Endothelial cell of umbilical vein (primary cell): ENCODE measurements at regions not wholly inside any gene's neighbourhood (a gene's known extent, or its start where the extent isn't known, plus 50 kb on each side); places are given as distances from the start of the nearest gene placed in this dataset.

Source experiments
- BruUV-seq: library from RNA; stranded (reverse); fragments of 400-500 nt; replicated peaks from 2 replicates; lab custom pipeline; 2021; lab: Mats Ljungman, UMichigan
- CTCF ChIA-PET: fragments of 300-600, 350-600 bp; sonication (Branson Sonifier 250); formaldehyde crosslinking; loops from one replicate; lab custom pipeline; 2021; ENCODE audit warnings: antibody characterized with exemption, inconsistent platforms; lab: Charles Lee
- POLR2A ChIA-PET: fragments of 300-600, 350-600 bp; sonication (Branson Sonifier 250); formaldehyde crosslinking; loops from one replicate; lab custom pipeline; 2021; ENCODE audit warnings: antibody characterized with exemption, inconsistent platforms; lab: Charles Lee
- DNase-seq: peaks from one replicate; pipeline ENCODE4 v3.0.0-alpha.2; 2011; ENCODE audit warnings: low read depth, low spot score
- FAIRE-seq: peaks from 2 replicates; lab custom pipeline; 2011; peaks lifted over from hg19 to GRCh38; lab: Jason Lieb, UNC
- H2AFZ ChIP-seq: 2 replicates; pipeline ENCODE4 v1.6.0; 2012; ENCODE audit warnings: low read depth, low read length, control low read depth, inconsistent platforms
- H3K27ac ChIP-seq: 2 replicates; pipeline ENCODE4 v1.5.1; 2011; ENCODE audit warnings: low read depth, mild to moderate bottlenecking, control low read depth, low read length, moderate library complexity; ENCODE audit not compliant: insufficient read depth
- H3K27me3 ChIP-seq, 2 experiments: 2 replicates each; pipeline versions ENCODE4 v1.6.0 to v1.6.1; 2011; ENCODE audit warnings: low read length in 2 of 2, mixed read lengths in 1 of 2; ENCODE audit not compliant: control insufficient read depth in 2 of 2, insufficient read depth in 2 of 2
- H3K36me3 ChIP-seq, 2 experiments: 2 replicates in 1 of 2; 3 replicates in 1 of 2; pipeline ENCODE4 v1.5.1; 2011; ENCODE audit warnings: low read length in 2 of 2, mild to moderate bottlenecking in 1 of 2, moderate library complexity in 1 of 2; ENCODE audit not compliant: control insufficient read depth in 2 of 2, insufficient read depth in 2 of 2; ENCODE audit errors: extremely low read depth in 1 of 2
- H3K4me1 ChIP-seq: 3 replicates; pipeline ENCODE4 v1.5.1; 2011; ENCODE audit warnings: mild to moderate bottlenecking, low read length; ENCODE audit not compliant: control insufficient read depth, insufficient read depth; ENCODE audit errors: extremely low read depth
- H3K4me2 ChIP-seq: 2 replicates; pipeline ENCODE4 v1.6.1; 2011; ENCODE audit warnings: low read length, control low read depth, mixed read lengths; ENCODE audit not compliant: insufficient read depth
- H3K4me3 ChIP-seq, 3 experiments: fragments of 200-600 bp in 1 of 3; sonication (generic), shearing (Covaris generic) in 1 of 3; replicated peaks in 1 of 3; 2 replicates each; pipeline ENCODE4 v1.5.1; 2011 to 2016; ENCODE audit warnings: control low read depth in 3 of 3, low read length in 3 of 3, mild to moderate bottlenecking in 2 of 3, inconsistent platforms in 1 of 3, low read depth in 1 of 3, moderate library complexity in 1 of 3; ENCODE audit not compliant: insufficient read depth in 1 of 3
- H3K79me2 ChIP-seq: 2 replicates; pipeline ENCODE4 v1.6.0; 2012; ENCODE audit warnings: low read length, inconsistent platforms; ENCODE audit not compliant: control insufficient read depth, insufficient read depth
- H3K9ac ChIP-seq: replicated peaks from 2 replicates; pipeline ENCODE3; 2011; ENCODE audit warnings: low read length, control low read depth; ENCODE audit not compliant: insufficient read depth; ENCODE audit errors: extremely low read depth
- H3K9me1 ChIP-seq: replicated peaks from 3 replicates; pipeline ENCODE4 v1.6.0; 2011; ENCODE audit warnings: mild to moderate bottlenecking, low read length; ENCODE audit not compliant: control insufficient read depth, insufficient read depth; ENCODE audit errors: extremely low read depth
- H3K9me3 ChIP-seq: replicated peaks from 2 replicates; pipeline ENCODE4 v1.5.1; 2012; ENCODE audit warnings: low read length, inconsistent platforms; ENCODE audit not compliant: control insufficient read depth, insufficient read depth
- H4K20me1 ChIP-seq: replicated peaks from 2 replicates; pipeline ENCODE3; 2011; ENCODE audit warnings: mild to moderate bottlenecking, low read length; ENCODE audit not compliant: control insufficient read depth, insufficient read depth; ENCODE audit errors: extremely low read depth
- CTCF ChIP-seq, 2 donors: IDR thresholded peaks; 1 replicate in 1 of 2; 2 replicates in 1 of 2; pipeline ENCODE4 v1.5.1; 2011; ENCODE audit warnings: low read length in 2 of 2, mild to moderate bottlenecking in 2 of 2, moderate library complexity in 2 of 2, control low read depth in 1 of 2, inconsistent platforms in 1 of 2, low read depth in 1 of 2; ENCODE audit not compliant: insufficient read depth in 1 of 2; ENCODE audit errors: extremely low read depth in 1 of 2
- EZH2 ChIP-seq: IDR thresholded peaks from 2 replicates; pipeline ENCODE4 v1.6.1; 2012; ENCODE audit warnings: borderline replicate concordance, low read depth, mild to moderate bottlenecking, moderate library complexity, low read length, inconsistent platforms; ENCODE audit not compliant: severe bottlenecking
- FOS ChIP-seq: IDR thresholded peaks from 2 replicates; pipeline ENCODE4 v1.6.1; 2011; ENCODE audit warnings: mild to moderate bottlenecking, low read length, moderate library complexity, borderline replicate concordance; ENCODE audit not compliant: insufficient read depth
- GATA2 ChIP-seq: IDR thresholded peaks from 2 replicates; pipeline ENCODE4 v1.7.0; 2011; ENCODE audit warnings: low read depth, mild to moderate bottlenecking, moderate library complexity, mixed read lengths, low read length; ENCODE audit not compliant: insufficient read length, insufficient read depth
- JUN ChIP-seq: IDR thresholded peaks from 2 replicates; pipeline ENCODE4 v1.6.1; 2011; ENCODE audit warnings: borderline replicate concordance, low read depth; ENCODE audit not compliant: insufficient read length, insufficient read depth
- MAX ChIP-seq: IDR thresholded peaks from 2 replicates; pipeline ENCODE4 v1.6.1; 2011; ENCODE audit not compliant: insufficient read depth, insufficient read length
- MYC ChIP-seq: IDR thresholded peaks from one replicate; pipeline ENCODE4 v1.6.1; 2011; ENCODE audit warnings: mild to moderate bottlenecking, low read depth, low read length
- POLR2A ChIP-seq: IDR thresholded peaks from 2 replicates; pipeline ENCODE4 v1.6.1; 2012; ENCODE audit warnings: low read depth, mild to moderate bottlenecking, control low read depth, low read length
- POLR2AphosphoS5 ChIP-seq: IDR thresholded peaks from 2 replicates; pipeline ENCODE4 v1.6.1; 2012; ENCODE audit warnings: low read depth, mild to moderate bottlenecking, control low read depth, low read length, moderate library complexity; ENCODE audit not compliant: insufficient read depth
- dilution Hi-C: fragments of 300-500 bp; cut with MboI; formaldehyde crosslinking; loops from one replicate; pipeline ENCODE4 v1.15.0; 2019; ENCODE audit warnings: low sequenced_read_pairs; ENCODE audit not compliant: extremely low pct_ligation_motif_present
- intact Hi-C: fragments of 100-400 bp; cut with micrococcal nuclease; formaldehyde crosslinking; loops from one replicate; pipeline ENCODE4 v1.10.0; 2022

GRCh38 chr15:69643476-69643875, 190.9 kb downstream of the RPLP1 start:
- H3K4me1 ChIP-seq, result no peaks in the 10 kb centered on the region
- DNase-seq (no peak), FAIRE-seq (no peak)
- H3K9me1 ChIP-seq, result no peaks in the 10 kb centered on the region
- H3K9ac ChIP-seq, result no peak overlapping the region
- TF ChIP-seq JUN, result no peak
- TF ChIP-seq MAX, result no peak
- TF ChIP-seq POLR2AphosphoS5, result no peak
- TF ChIP-seq CTCF (IDR thresholded peaks at IDR 0.05; ENCODE audit: extremely low read depth in 1 of 2, insufficient read depth in 1 of 2, low read depth in 1 of 2, low read length in 2 of 2), result no peak
- no peak for TF ChIP-seq MYC
- no peak for TF ChIP-seq EZH2
- TF ChIP-seq GATA2, result no peak
- no peak for TF ChIP-seq FOS
- no peak for TF ChIP-seq POLR2A
- dilution Hi-C loops, result no loop called here
- no peaks in the 10 kb centered on the region for H3K79me2 ChIP-seq
- no peak overlapping the region for H2AFZ ChIP-seq
- ChIA-PET CTCF (no interaction called here), POLR2A (no interaction called here)
- intact Hi-C loops, result no loop called here
- H3K27ac ChIP-seq, result no peak overlapping the region
- H3K4me2 ChIP-seq, result no peak overlapping the region
- no TSS peak for BruUV-seq
- no peak overlapping the region for H3K4me3 ChIP-seq
- H3K27me3 ChIP-seq, result peaks cover 2% of the 10 kb centered on the region in 2 experiments
- no peaks in the 10 kb centered on the region for H4K20me1 ChIP-seq
- no peaks in the 10 kb centered on the region for H3K36me3 ChIP-seq
- H3K9me3 ChIP-seq, result no peaks in the 10 kb centered on the region
